HEK293T (cell line): ENCODE measurements at regions not wholly inside any gene's neighbourhood (a gene's known extent, or its start where the extent isn't known, plus 50 kb on each side); places are given as distances from the start of the nearest gene placed in this dataset.

ENCODE experiments used
- ARNT ChIP-seq: fragments of 450-650 bp; IDR thresholded peaks from 2 replicates; pipeline ENCODE4 v1.6.1; 2017; ENCODE audit warnings: mild to moderate bottlenecking
- BHLHE40 ChIP-seq: fragments of 450-650 bp; IDR thresholded peaks from 2 replicates; pipeline ENCODE4 v1.6.1; 2016; ENCODE audit warnings: mild to moderate bottlenecking, moderate library complexity, borderline replicate concordance
- ELF4 ChIP-seq: fragments of 450-650 bp; IDR thresholded peaks from 2 replicates; pipeline ENCODE4 v1.6.1; 2017; ENCODE audit warnings: antibody characterized with exemption
- FOXA1 ChIP-seq: fragments of 450-650 bp; IDR thresholded peaks from 2 replicates; pipeline ENCODE4 v1.6.1; 2016; ENCODE audit warnings: mild to moderate bottlenecking
- FOXM1 ChIP-seq: fragments of 450-650 bp; IDR thresholded peaks from 2 replicates; pipeline ENCODE4 v1.6.1; 2017; ENCODE audit warnings: mild to moderate bottlenecking, borderline replicate concordance
- NFRKB ChIP-seq: fragments of 450-650 bp; IDR thresholded peaks from 2 replicates; pipeline ENCODE4 v1.6.1; 2016; ENCODE audit warnings: mild to moderate bottlenecking, moderate library complexity
- SP1 ChIP-seq: fragments of 450-650 bp; IDR thresholded peaks from 2 replicates; pipeline ENCODE4 v1.6.1; 2017
- SUZ12 ChIP-seq: fragments of 450-650 bp; IDR thresholded peaks from 2 replicates; pipeline ENCODE4 v1.6.1; 2016; ENCODE audit warnings: mild to moderate bottlenecking
- TARDBP ChIP-seq: fragments of 450-650 bp; IDR thresholded peaks from 2 replicates; pipeline ENCODE4 v1.6.1; 2016
- TF ChIP-seq, protein P1 (sequence below): fragments of 450-650 bp; IDR thresholded peaks from 2 replicates; pipeline ENCODE4 v1.6.1; 2016

DNA sequence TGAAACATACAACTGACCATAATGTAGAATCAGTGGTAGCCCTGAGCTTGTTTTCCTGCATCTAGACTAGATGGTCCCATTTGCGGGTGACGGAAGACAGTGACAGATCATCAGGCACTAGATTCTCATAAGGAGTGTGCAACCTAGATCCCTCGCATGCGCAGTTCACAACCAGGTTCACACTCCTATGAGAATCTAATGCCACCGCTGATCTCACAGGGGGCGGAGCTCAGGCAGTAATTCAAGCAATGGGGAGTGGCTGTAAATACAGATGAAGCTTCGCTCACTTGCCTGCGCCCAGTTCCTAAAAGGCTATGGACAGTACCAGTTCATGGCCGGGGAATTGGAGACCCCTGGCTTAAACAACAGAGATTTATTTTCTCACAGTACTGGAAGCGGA lies 656.3 kb downstream of the HS3ST4 start:
- TF ChIP-seq FOXM1 (no peak), ELF4 (no peak), SP1 (no peak), NFRKB (no peak), BHLHE40 (no peak), TARDBP (no peak), SUZ12 (no peak), ARNT (no peak), FOXA1 (no peak)
- TF ChIP-seq, protein P1, sequence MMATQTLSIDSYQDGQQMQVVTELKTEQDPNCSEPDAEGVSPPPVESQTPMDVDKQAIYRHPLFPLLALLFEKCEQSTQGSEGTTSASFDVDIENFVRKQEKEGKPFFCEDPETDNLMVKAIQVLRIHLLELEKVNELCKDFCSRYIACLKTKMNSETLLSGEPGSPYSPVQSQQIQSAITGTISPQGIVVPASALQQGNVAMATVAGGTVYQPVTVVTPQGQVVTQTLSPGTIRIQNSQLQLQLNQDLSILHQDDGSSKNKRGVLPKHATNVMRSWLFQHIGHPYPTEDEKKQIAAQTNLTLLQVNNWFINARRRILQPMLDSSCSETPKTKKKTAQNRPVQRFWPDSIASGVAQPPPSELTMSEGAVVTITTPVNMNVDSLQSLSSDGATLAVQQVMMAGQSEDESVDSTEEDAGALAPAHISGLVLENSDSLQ = no peak
